ENCODE measurements at regions not wholly inside any gene's neighbourhood (a gene's known extent, or its start where the extent isn't known, plus 50 kb on each side); places are given as distances from the start of the nearest gene placed in this dataset.

DNA sequence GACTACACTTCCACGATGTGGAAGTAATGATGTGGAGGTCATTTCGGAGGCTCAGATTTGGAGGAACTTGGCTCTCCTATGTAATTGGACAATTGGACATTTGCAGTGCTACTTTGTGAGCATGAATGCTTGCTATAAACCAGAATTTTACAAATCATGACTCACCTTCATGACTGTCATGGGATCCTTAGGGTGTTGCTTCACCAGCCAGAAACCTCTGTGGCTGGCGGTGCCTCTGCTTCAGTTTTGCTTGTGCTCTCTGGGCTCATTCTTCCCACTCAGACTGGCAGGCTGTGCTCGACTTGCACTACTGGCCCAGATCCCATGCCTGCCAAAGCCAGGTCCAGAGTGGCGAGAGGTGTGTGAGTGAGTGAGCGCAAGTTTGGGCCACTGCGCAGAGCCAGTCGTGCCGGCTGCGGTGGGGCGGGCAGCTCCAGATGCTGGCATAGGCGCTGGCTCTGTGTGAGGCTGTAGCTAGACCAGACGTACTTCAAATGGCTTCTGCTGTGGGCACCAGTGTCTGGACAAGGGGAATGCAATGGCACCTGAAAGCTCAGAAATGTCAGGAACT lies 387.8 kb downstream of the AEBP2 start:
- DNase-seq (ENCODE audit: low spot score): no peak

DNA sequence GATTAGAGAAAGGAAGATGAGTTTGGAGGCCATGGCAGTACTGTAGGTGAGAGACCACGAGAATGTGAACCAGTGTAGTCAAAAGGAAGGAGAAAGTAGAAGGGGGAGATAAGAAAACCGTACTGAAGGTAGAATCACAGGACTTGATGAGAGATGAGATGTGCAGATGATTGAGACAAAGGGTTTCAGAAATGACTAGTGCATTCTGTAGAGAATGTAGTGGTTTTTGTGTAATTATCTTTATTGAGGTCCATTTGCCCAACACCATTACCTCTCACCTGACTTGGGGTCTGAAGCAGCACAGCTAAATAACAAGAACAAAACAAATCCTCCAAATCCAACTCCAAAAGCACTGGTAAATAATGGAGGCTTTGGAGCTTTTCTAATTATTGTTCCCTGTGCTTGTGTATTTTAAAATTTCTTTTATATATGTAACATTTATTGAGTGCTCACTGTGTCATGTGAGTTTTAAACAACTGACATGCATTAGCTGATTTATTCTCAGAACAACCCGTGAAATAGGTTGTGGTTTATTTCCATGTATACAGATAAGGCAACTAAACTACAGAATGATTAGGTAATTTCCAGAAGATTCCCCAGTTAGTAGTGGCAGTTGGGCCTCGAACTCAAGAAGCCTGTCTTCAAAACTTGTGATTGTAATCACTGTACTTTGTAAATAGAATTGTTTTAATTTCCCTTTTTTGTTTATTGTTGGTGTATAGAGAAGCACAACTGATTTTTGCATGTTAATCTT lies 390.0 kb downstream of the AEBP2 start:
- no peak for DNase-seq (ENCODE audit: low spot score)

DNA sequence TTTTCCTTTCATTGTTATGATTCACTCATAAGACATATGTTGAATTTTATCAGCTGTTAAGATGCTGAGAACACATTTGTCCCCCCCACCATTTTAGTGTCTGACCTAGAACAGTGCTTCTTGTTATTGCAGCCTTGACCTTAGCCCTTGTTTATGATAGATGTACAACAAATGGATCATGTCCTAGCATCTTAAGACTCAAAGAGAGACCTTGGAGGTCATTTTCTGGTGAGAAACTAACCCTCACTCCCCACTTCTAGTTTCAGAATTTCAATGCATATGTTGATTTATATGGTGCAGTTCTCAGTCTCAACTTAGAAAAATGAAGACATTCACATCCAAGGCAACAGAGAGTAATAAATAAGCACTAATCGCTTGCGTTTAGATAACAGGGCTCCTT lies 391.2 kb downstream of the AEBP2 start:
- DNase-seq (ENCODE audit: low spot score): no peak

DNA sequence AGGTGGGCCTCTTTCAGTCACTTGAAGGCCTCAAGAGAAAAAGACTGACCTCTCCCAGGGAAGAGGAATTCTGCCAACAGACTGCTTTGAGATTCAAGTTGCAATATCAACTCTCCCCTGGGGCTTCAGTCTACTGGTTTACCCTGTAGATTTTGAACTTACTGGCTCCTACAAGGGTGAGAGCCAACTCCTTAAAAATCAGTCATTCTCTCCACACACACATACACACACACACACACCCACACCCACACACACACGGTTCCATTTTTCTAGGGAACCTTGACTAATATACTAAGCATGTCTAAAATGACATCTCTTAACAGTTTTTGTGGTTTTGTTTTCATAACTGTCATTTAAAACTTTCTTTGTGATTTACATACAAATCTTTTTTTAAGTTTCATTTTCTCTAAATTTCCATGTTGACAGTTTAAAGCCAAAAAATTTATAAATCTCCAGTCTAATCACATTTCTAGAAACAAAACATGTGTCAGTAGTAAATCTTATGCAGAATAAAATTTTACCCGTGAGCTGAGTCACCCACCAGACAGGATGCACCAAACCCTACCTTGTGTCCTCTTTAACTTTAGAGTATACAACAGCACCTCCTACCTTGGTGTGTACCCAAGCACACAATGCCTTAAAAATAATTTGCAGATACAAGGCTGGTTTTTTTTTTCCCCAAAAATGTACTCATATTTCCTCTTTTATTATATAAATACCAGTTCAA lies 394.6 kb downstream of the AEBP2 start:
- DNase-seq (ENCODE audit: low spot score): no peak

DNA sequence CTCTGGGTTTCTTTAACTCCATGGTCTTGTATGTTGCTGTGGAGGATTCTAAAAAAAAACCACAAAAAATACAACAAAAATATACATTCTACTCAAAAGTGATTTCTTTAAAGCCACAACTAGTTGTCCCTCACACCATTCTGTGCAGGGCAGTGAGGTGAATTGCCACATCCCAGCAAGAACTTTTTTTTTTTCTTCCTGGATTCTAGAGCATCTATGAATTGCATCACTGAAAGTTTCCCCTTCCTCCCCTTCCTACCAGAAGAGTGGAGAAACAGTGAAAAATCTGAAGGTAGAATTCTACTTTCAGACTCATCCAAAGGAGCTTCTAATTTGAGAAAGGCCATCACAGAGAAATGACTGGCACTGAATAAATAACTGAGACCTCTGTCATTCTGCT lies 395.3 kb downstream of the AEBP2 start:
- no peak for DNase-seq (ENCODE audit: low spot score)

DNA sequence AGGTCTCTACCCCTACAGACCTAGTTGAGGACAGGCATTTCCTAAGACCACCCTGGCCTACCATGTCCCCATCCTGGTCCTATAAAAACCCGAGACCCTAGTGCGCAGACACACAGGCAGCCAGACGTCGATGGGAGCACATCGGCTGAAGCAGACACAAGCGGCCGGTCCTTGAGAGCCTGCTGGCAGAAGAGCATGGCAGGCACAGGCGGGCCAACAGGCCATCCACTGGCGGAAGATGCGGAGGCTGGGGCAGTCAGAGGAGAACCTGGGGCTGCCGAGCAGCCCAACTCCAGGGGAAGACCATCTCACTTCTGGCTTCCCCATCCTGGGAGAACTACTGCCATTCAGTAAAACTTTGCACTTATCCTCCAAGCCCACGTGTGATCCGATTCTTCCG lies 396.8 kb downstream of the AEBP2 start:
- no peak for DNase-seq (ENCODE audit: low spot score)

DNA sequence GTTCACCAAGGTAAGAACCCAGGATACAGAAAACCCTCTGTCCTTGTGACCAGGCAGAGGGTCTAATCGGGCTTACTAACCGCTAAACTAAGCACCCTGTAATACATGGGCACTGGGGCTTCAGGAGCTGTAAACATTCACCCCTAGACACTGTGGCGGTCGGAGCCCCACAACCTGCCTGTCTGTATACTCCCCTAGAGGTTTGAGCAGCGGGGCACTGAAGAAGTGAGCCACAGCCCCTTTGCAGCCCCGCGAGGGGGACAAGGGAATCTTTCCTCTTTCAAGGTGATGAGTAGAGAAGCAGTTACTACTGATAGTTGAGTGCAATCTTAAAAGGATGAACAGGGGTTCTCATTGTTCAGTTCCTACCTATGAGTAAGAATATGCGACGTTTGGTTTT lies 397.2 kb downstream of the AEBP2 start:
- DNase-seq (ENCODE audit: low spot score): no peak

DNA sequence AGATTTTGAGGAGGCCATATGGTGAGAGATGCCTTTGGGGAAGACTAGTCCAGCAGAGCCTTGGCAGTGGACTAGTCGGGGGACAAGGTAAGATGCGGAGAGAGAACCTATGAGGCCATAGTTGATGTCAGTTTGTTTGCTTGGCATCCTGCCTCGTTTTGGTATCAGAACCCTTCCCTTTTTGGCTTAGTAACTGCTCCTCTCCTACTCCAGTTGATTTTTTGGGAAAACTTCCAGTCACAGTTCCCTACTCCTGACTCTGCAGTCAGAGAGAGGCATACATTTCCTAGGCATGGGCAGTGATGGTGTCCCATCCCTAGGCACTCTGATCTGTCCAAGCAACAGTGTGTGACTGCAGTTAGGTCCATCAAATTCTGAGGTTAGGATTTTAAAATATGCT lies 398.3 kb downstream of the AEBP2 start:
- no peak for DNase-seq (ENCODE audit: low spot score)

DNA sequence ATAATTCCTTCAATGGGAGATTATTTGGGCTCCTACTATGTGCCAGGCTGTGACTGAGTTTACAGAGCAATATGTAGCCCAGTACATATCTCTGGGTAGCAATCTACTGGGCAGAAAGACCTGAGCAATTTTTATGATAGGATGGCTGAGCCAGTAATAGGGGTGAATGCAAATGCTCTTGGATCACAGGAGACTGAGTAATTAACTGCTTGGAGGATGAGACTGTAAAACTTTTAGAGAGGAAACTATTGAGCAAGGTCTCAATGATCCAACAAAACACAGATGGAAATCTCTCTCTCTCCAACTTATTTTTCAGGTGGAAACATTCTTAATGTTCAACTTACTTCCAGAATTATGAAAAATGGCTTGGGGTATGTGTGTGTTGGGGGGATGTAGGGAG lies 402.2 kb downstream of the AEBP2 start:
- DNase-seq (ENCODE audit: low spot score): no peak

DNA sequence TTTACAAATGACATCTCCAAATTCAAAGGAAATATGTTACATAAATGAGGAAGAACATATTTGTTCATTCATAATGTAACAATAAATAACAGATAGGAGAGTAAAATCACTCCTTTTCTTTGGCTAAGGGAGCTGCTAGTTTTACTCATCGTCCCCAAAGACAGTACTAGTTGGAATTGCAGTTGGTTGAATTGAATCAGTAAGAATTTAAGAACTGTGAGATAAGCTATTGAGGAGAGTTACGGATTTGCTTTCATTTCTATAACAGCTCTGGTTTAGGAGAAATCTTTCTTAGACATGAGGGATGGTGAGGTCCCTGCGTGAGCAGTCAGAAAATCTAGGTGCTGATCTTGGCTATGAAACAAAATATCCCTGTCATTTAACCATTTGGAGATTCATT lies 402.8 kb downstream of the AEBP2 start:
- no peak for DNase-seq (ENCODE audit: low spot score)

DNA sequence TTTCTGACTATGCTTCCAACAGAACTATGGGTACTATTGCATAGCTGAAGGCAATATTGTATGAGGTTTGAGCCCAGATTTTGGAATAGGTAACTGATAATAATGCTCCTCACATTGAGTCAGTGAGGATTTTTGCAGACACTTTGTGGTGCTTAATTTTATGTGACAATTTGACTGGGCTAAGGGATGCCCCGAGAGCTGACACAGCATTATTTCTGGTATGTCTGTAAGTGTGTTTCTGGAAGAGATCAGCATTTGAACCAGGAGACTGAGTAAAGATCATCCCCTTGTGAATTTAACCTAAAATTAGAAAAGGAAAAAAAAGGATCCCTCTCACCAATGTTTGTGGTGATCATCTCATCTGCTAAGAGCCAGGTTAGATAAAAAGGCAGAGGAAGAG lies 404.9 kb downstream of the AEBP2 start:
- no peak for DNase-seq (ENCODE audit: low spot score)

DNA sequence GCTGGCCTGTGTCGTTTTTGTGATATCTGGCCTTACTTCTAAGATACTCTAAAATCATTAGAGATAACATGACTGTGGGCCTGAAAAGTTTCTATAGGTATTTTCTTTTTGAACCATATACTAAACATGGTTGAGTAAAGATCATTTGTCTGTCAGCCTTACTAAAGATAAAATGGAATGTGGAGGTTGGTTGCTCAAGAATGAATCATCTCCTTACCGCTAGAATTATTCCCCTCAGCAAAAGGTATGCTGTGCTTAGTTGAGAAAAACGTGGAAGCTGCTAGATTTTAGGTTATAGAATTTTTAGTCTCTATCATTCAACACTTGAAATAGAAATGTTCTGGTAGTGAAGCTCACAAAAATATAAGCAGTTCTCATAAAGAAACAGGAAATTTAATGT lies 407.3 kb downstream of the AEBP2 start:
- DNase-seq (ENCODE audit: low spot score): no peak

DNA sequence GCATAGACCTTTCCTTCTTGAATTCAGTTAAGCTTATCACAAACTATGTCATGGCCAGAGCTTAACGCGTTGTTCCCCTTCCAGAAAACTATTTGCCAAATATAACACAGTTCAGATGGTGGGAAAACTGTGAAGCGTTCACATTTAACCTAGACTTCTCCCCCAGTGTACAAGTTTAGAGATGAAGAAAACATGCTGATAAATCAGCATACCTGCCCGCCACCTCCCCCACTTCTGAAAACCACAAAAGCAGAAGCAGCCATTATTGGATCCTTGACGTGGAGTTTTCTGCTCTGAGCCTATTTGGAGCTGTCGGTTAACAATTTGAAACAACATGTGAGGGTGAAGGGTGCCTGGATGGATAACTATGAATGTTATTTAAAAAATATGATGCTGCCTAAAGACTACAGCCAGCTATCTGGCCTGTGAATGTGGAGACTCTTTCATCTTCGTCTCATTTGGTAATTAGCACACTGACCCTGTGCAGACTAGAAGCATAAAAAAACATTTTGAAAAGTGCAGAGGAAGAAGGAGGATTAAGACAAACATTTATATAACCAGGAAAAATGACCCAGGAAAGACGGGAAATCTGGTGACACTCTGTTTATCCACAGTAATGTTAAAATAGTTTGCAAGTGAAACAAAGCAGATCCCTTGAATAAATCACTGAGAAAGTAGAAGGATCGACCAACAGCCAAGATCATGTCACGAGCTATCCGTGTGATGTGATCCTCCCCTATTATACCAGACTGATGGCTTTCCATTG lies 408.2 kb downstream of the AEBP2 start:
- no peak for DNase-seq (ENCODE audit: low spot score)

DNA sequence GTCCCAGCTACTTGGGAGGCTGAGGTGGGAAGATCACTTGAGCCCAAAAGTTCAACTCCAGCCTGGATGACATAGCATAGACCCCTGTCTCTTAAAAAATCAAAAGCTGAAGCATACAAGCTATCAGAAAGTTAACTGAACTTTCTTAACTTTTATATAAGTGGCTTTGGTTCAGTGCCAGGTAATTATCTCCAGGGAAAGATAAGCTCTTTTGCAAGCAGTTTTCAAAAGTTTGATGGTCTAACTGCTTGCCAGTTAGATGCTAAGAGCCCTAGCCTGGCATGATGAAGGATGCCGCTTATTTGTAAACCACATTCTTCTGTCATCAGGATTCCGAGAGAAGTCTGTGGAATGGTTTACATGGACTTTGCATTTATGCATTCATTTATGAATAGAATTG lies 409.1 kb downstream of the AEBP2 start:
- no peak for DNase-seq (ENCODE audit: low spot score)

DNA sequence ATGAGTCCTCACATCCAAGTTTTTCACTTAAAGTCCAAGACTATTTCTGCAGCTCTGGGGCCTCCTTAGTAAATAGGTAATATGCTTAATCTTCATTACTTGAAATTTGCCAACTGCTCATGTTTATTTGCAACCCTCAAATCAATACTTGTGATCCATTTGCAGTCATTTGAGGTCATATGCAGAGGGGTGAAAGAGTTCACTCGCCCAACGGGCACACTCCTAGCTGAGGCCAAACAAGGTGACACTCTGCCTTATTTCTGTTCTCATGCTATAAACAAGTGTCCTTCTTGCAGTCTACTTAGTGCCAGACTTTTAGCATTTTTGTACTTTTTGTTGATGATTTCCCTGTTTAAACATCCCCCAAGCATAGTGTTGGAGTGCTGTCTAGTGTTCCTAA lies 409.9 kb downstream of the AEBP2 start:
- DNase-seq (ENCODE audit: low spot score): no peak

DNA sequence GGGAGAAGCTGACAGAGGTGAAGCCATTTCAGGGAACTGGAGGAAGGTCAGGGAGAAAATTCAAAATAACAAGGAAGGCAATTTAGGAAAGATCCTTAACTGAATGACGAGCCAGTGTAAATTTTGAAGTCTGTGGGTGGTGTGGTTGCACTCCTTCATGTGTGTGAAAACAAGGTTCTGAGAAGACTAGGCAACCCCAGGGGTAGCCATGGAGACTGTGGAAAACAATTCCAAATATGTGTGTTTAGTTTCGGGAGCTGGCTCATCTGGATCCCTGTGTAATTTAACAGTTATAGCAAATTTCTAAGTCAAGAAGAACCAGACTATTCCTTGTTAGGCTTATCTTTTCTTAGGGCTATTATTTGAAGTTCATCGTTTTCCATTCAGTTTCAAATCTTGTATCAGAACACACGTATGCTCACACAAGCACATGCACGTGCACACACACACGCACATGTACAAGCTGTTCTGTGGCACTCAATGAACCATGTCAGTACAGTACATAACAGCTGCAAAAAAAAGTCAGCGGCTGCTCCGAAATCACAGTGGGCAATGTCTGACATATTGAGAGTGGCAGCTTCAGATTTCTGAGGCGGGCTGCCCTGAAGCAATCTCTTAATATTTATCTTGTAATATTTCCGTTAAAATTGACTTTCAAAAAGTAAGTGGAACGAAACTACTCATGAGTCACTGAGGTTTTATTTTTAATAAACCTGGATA lies 411.2 kb downstream of the AEBP2 start:
- DNase-seq (ENCODE audit: low spot score): no peak

DNA sequence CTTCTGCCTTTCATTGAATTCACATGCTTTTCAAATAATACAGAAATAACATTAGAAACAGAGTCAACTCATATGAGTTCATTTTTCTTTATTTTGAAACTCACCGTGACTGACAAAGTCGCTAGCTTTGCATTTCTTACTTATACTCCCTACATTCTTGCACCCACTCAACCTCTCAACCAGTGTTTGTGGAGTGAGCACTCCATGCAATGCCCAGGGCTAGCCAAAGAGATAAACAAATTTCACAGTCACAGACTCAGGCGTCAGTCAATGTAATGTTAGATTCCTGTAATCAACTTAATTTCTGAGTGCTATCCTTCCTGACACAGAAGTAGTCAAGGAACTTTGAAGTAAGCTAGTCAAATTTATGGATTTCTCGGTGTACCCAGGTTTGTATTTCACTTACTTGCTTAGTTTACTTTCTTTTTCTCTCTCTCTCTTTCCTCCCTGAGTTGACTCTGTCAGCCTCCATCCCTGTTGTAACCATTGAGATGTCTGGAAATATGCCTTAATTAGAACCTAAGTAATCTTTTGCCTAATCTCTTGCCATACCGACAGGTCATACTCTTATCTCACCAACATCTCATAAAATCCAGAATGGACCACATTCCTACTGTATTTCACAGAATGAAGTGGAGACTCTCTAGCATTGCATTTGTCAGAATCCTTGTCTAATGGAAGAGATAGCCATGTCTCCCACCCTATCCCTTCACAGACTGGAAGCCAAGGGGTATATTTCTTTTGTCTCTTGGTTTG lies 413.0 kb downstream of the AEBP2 start:
- no peak for DNase-seq (ENCODE audit: low spot score)

DNA sequence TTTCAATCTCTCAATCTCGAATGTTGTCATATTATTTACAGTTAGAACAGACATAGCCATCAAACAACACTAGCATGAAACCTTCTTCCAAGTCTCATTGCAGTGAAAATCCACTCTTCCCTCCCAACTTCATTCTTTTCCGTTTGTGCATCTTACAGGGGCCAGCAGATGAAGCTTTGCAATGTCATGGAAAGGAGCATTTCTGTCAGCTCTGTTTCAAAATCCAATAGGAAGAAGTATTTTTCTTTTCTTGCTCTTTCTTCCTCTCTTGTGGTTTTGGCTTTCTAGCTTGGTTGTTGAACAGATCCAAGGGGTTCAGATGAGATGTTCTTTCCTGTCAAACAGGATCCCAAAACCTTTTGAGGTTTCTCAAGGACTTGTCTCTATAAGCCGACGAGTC lies 416.6 kb downstream of the AEBP2 start:
- DNase-seq (ENCODE audit: low spot score): no peak

DNA sequence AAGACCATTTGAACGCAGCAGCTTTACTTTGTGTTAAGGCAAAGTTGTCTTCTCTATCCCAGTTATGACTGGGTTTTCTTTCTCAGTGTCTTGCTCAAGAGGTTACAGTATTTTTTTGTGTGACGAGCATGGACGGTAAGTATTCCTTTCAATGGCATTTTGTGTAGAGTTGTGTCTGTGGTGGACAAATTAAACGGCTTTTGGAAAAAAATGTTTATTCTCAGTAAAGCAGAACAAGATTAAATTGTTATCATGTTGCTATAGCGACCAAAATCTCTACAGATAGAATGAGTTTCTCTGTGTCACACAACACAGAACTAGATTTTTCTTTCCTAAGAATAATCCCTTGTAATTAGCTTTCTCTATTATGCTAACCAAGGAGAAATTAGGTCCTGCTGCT lies 417.1 kb downstream of the AEBP2 start:
- no peak for DNase-seq (ENCODE audit: low spot score)

DNA sequence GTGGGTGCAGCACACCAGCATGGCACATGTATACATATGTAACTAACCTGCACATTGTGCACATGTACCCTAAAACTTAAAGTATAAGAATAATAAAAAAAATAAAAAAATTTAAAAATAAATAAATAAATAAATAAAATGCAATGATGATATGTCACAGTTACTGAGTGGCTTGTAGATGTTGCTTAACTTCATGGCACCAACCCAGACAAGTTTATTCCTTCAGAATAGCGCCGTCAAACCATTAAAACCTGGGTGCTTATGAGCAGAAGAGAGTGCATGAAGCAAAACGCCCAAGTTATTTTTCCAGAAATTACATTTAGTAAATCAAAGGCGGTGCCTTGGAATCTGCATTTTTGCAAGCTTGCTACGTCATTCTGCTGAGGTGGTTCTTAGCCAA lies 417.9 kb downstream of the AEBP2 start:
- DNase-seq (ENCODE audit: low spot score): no peak

DNA sequence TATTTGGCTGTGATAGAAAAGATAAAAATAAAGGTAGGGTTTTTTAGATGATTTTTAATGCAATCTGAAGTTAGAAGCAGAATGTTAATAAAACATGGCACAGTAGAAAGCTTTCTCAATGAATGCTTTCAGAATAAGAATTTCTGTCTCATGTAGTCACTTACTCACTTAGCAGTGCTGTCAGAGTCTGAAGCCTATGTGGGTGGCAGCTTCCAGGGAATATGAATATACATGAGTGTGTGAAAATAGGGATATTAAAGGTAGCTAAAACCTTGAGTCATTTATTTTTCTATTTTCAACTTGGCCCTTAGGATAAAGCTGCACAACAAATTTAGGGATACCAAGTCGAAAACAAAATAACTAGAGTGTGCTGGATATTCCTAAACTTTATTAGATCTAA lies 427.9 kb downstream of the AEBP2 start:
- no peak for DNase-seq (ENCODE audit: low spot score)
